H1 (cell line): ENCODE measurements at regions not wholly inside any gene's neighbourhood (a gene's known extent, or its start where the extent isn't known, plus 50 kb on each side); places are given as distances from the start of the nearest gene placed in this dataset.

Experiments
- CTCF ChIA-PET: fragments of 300-600 bp; sonication (Branson Sonifier 250); formaldehyde crosslinking; loops from one replicate; lab custom pipeline; 2021; ENCODE audit not compliant: partially characterized antibody; lab: Charles Lee
- POLR2A ChIA-PET: fragments of 300-600 bp; sonication (Branson Sonifier 250); formaldehyde crosslinking; loops from one replicate; lab custom pipeline; 2021; ENCODE audit warnings: inconsistent platforms; ENCODE audit not compliant: partially characterized antibody; lab: Charles Lee
- DNase-seq, 2 experiments: peaks; one replicate each; pipeline versions ENCODE4 v3.0.0 to v3.0.0-alpha.2; 2010 to 2022; ENCODE audit warnings: low spot score in 2 of 2, low read depth in 1 of 2, mixed read lengths in 1 of 2
- FAIRE-seq: peaks from 2 replicates; lab custom pipeline; 2011; peaks lifted over from hg19 to GRCh38; lab: Jason Lieb, UNC
- H2AFZ ChIP-seq: 2 replicates; pipeline ENCODE4 v1.8.1; 2012; ENCODE audit warnings: low read length, inconsistent platforms
- H2AK5ac ChIP-seq: 2 replicates; pipeline ENCODE4 v1.6.1; 2013; ENCODE audit warnings: low read depth, low read length
- H2BK120ac ChIP-seq: replicated peaks from 2 replicates; pipeline ENCODE3; 2013; ENCODE audit warnings: low read depth, low read length, inconsistent platforms
- H2BK12ac ChIP-seq: 2 replicates; pipeline ENCODE4 v1.6.1; 2013; ENCODE audit warnings: low read depth, low read length
- H2BK15ac ChIP-seq: 2 replicates; pipeline ENCODE4 v1.6.1; 2013; ENCODE audit warnings: low read length
- H2BK20ac ChIP-seq: 2 replicates; pipeline ENCODE4 v1.6.1; 2013; ENCODE audit warnings: low read length
- H2BK5ac ChIP-seq: 2 replicates; pipeline ENCODE4 v1.6.1; 2013; ENCODE audit warnings: low read depth, low read length
- H3K14ac ChIP-seq: 2 replicates; pipeline ENCODE4 v1.6.1; 2013; ENCODE audit warnings: inconsistent platforms; ENCODE audit not compliant: insufficient read length
- H3K18ac ChIP-seq: 2 replicates; pipeline ENCODE4 v1.6.1; 2013; ENCODE audit warnings: low read length; ENCODE audit errors: extremely low read depth
- H3K23ac ChIP-seq: 2 replicates; pipeline ENCODE4 v1.6.1; 2013; ENCODE audit warnings: inconsistent platforms; ENCODE audit not compliant: insufficient read length
- H3K23me2 ChIP-seq: 2 replicates; pipeline ENCODE4 v1.6.1; 2013; ENCODE audit warnings: low read depth, low read length
- H3K27ac ChIP-seq: 2 replicates; pipeline ENCODE4 v1.6.1; 2011; ENCODE audit warnings: low read depth, low read length, inconsistent platforms
- H3K27me3 ChIP-seq, 4 experiments: replicated peaks in 1 of 4; 1 replicate in 1 of 4; 2 replicates in 3 of 4; pipeline versions ENCODE4 v1.6.1 to v1.8.1; 2011 to 2013; ENCODE audit warnings: low read length in 3 of 4, mild to moderate bottlenecking in 3 of 4, inconsistent platforms in 2 of 4, mixed read lengths in 2 of 4, moderate library complexity in 1 of 4; ENCODE audit not compliant: control insufficient read depth in 3 of 4, insufficient read depth in 3 of 4; ENCODE audit errors: extremely low read depth in 1 of 4
- H3K36me3 ChIP-seq, 4 experiments: 2 replicates each; pipeline versions ENCODE4 v1.6.1 to v1.8.1; 2011 to 2013; ENCODE audit warnings: mild to moderate bottlenecking in 4 of 4, low read length in 3 of 4, moderate library complexity in 2 of 4, control low read depth in 1 of 4, inconsistent platforms in 1 of 4; ENCODE audit not compliant: insufficient read depth in 4 of 4, control insufficient read depth in 2 of 4
- H3K4ac ChIP-seq: replicated peaks from 2 replicates; pipeline ENCODE3; 2013; ENCODE audit warnings: low read length, low read depth, mixed read lengths, inconsistent platforms; ENCODE audit not compliant: insufficient read length
- H3K4me1 ChIP-seq, 4 experiments: replicated peaks in 1 of 4; 1 replicate in 1 of 4; 2 replicates in 3 of 4; pipeline versions ENCODE4 v1.6.1 to v1.8.1; 2011 to 2013; ENCODE audit warnings: low read length in 3 of 4, inconsistent platforms in 2 of 4, mixed read lengths in 1 of 4; ENCODE audit not compliant: insufficient read depth in 4 of 4, control insufficient read depth in 3 of 4
- H3K4me2 ChIP-seq, 2 experiments: 2 replicates each; pipeline versions ENCODE4 v1.6.1 to v1.8.1; 2011 to 2013; ENCODE audit warnings: low read depth in 2 of 2, low read length in 2 of 2, control low read depth in 1 of 2, inconsistent platforms in 1 of 2, mild to moderate bottlenecking in 1 of 2; ENCODE audit not compliant: insufficient read depth in 1 of 2
- H3K4me3 ChIP-seq, 4 experiments: fragments of 200-600, 300-600 bp in 1 of 4; sonication (generic), shearing (Covaris generic), sonication (Bioruptor Twin) in 1 of 4; 2 replicates each; pipeline versions ENCODE4 v1.5.1 to v1.8.1; 2011 to 2016; ENCODE audit warnings: low read length in 4 of 4, low read depth in 3 of 4, control low read depth in 2 of 4, inconsistent platforms in 2 of 4, mild to moderate bottlenecking in 2 of 4, mixed read lengths in 1 of 4, moderate library complexity in 1 of 4; ENCODE audit not compliant: insufficient read depth in 2 of 4; ENCODE audit errors: extremely low read depth in 1 of 4
- H3K56ac ChIP-seq: replicated peaks from 2 replicates; pipeline ENCODE3; 2013; ENCODE audit warnings: low read depth, mild to moderate bottlenecking, mixed read lengths, low read length, inconsistent platforms; ENCODE audit not compliant: insufficient read length
- H3K79me1 ChIP-seq: 2 replicates; pipeline ENCODE4 v1.6.1; 2013; ENCODE audit warnings: low read depth, low read length, control low read depth
- H3K79me2 ChIP-seq, 2 experiments: 2 replicates each; pipeline versions ENCODE4 v1.6.1 to v1.8.1; 2012 to 2013; ENCODE audit warnings: low read length in 2 of 2, mild to moderate bottlenecking in 2 of 2, inconsistent platforms in 1 of 2; ENCODE audit not compliant: insufficient read depth in 2 of 2, control insufficient read depth in 1 of 2
- H3K9ac ChIP-seq, 4 experiments: replicated peaks in 1 of 4; 1 replicate in 1 of 4; 2 replicates in 3 of 4; pipeline versions ENCODE4 v1.6.1 to v1.8.1; 2011 to 2013; ENCODE audit warnings: low read depth in 3 of 4, low read length in 3 of 4, control low read depth in 2 of 4, mild to moderate bottlenecking in 2 of 4, moderate library complexity in 2 of 4, inconsistent platforms in 1 of 4; ENCODE audit errors: extremely low read depth in 1 of 4
- H3K9me3 ChIP-seq, 2 experiments: 2 replicates each; pipeline versions ENCODE4 v1.6.1 to v1.8.1; 2012 to 2013; ENCODE audit warnings: mild to moderate bottlenecking in 2 of 2, moderate library complexity in 2 of 2, control low read depth in 1 of 2, inconsistent platforms in 1 of 2, low read depth in 1 of 2, low read length in 1 of 2, mixed read lengths in 1 of 2; ENCODE audit not compliant: insufficient read depth in 2 of 2
- H4K20me1 ChIP-seq, 2 experiments: replicated peaks in 1 of 2; 2 replicates each; pipeline versions ENCODE3 to v1.8.1; 2011 to 2013; ENCODE audit warnings: inconsistent platforms in 2 of 2, low read length in 2 of 2, mild to moderate bottlenecking in 1 of 2; ENCODE audit not compliant: insufficient read depth in 2 of 2, control insufficient read depth in 1 of 2
- H4K5ac ChIP-seq: 2 replicates; pipeline ENCODE4 v1.6.1; 2013; ENCODE audit warnings: low read length, low read depth, mixed read lengths, inconsistent platforms; ENCODE audit not compliant: insufficient read length
- H4K8ac ChIP-seq: 2 replicates; pipeline ENCODE4 v1.8.0; 2013; ENCODE audit warnings: mild to moderate bottlenecking, moderate library complexity, low read length, inconsistent platforms; ENCODE audit not compliant: insufficient read depth; ENCODE audit errors: extremely low read depth
- H4K91ac ChIP-seq: replicated peaks from 2 replicates; pipeline ENCODE3; 2013; ENCODE audit warnings: low read length, mixed read lengths, inconsistent platforms; ENCODE audit not compliant: insufficient read length
- BACH1 ChIP-seq: IDR thresholded peaks from 2 replicates; pipeline ENCODE4 v1.6.1; 2012; ENCODE audit warnings: low read length, improper control_type of control experiment
- BCL11A ChIP-seq, 2 experiments: IDR thresholded peaks; one replicate each; pipeline ENCODE4 v1.6.1; 2011; ENCODE audit warnings: low read depth in 2 of 2, low read length in 2 of 2, mild to moderate bottlenecking in 2 of 2
- JUND ChIP-seq: IDR thresholded peaks from 2 replicates; pipeline ENCODE4 v1.6.1; 2011; ENCODE audit warnings: mild to moderate bottlenecking, improper control_type of control experiment, low read length
- KDM4A ChIP-seq: IDR thresholded peaks from one replicate; pipeline ENCODE4 v1.7.1; 2012; ENCODE audit warnings: low read depth, mild to moderate bottlenecking, moderate library complexity, low read length, inconsistent platforms; ENCODE audit not compliant: severe bottlenecking
- MAFK ChIP-seq: IDR thresholded peaks from 2 replicates; pipeline ENCODE4 v1.6.1; 2012; ENCODE audit warnings: low read depth, mild to moderate bottlenecking, improper control_type of control experiment, low read length
- POLR2A ChIP-seq, 2 experiments: IDR thresholded peaks; 1 replicate in 1 of 2; 2 replicates in 1 of 2; pipeline ENCODE4 v1.6.1; 2011; ENCODE audit warnings: low read depth in 2 of 2, low read length in 2 of 2, mild to moderate bottlenecking in 2 of 2; ENCODE audit errors: control extremely low read depth in 1 of 2
- RFX5 ChIP-seq: IDR thresholded peaks from 2 replicates; pipeline ENCODE4 v1.6.1; 2011; ENCODE audit warnings: low read depth, low read length, improper control_type of control experiment, borderline replicate concordance
- RNF2 ChIP-seq: fragments of 200-900, 300-1000 bp; sonication (generic); IDR thresholded peaks from 2 replicates; pipeline ENCODE4 v1.7.1; 2016; ENCODE audit warnings: borderline replicate concordance, low read depth, mild to moderate bottlenecking, antibody characterized with exemption, low read length; ENCODE audit not compliant: poor library complexity, severe bottlenecking; ENCODE audit errors: missing control alignments
- SIN3A ChIP-seq, 2 experiments: IDR thresholded peaks in 1 of 2; conservative IDR thresholded peaks in 1 of 2; 2 replicates each; pipeline ENCODE4 v1.6.1; 2011 to 2012; ENCODE audit warnings: low read length in 2 of 2, improper control_type of control experiment in 1 of 2, low read depth in 1 of 2, mild to moderate bottlenecking in 1 of 2
- WGBS, 2 experiments: shearing (Covaris generic) in 1 of 2; methylation state at CpG; one replicate each; pipeline versions ENCODE4 v1.1.6 to v1.1.7; 2013 to 2015; ENCODE audit warnings: low lambda C conversion rate in 2 of 2, mixed read lengths in 2 of 2, inconsistent platforms in 1 of 2, low coverage in 1 of 2, missing lambda C conversion rate in 1 of 2; ENCODE audit not compliant: insufficient replicate concordance in 2 of 2, insufficient coverage in 1 of 2, insufficient read length in 1 of 2; ENCODE audit errors: extremely low coverage in 1 of 2, missing lambda C conversion rate in 1 of 2; 5-methylcytosine and 5-hydroxymethylcytosine counted together

GRCh38 chr9:115810166-115810565, 343.4 kb upstream of the PAPPA start:
- H3K9me3 ChIP-seq = no peaks in the 10 kb centered on the region
- H3K4me1 ChIP-seq = no peaks in the 10 kb centered on the region
- 90% methylated on average over 2 of the region's 2 CpGs; no CpG with 5 or more reads in 1 of the 2 experiments for WGBS, 2 experiments
- no peak overlapping the region for H3K27ac ChIP-seq
- no peak overlapping the region for H2AK5ac ChIP-seq
- no peak overlapping the region for H2AFZ ChIP-seq
- no peak overlapping the region for H2BK120ac ChIP-seq
- no peak overlapping the region for H3K4ac ChIP-seq
- H3K14ac ChIP-seq = no peak overlapping the region
- no peaks in the 10 kb centered on the region for H3K79me1 ChIP-seq
- no peaks in the 10 kb centered on the region for H3K79me2 ChIP-seq
- H2BK15ac ChIP-seq = no peak overlapping the region
- H3K23me2 ChIP-seq = no peaks in the 10 kb centered on the region
- ChIA-PET CTCF (no interaction called here), POLR2A (no interaction called here)
- FAIRE-seq (no peak), DNase-seq (no peak)
- no peak overlapping the region for H4K5ac ChIP-seq
- H2BK12ac ChIP-seq = no peak overlapping the region
- no peaks in the 10 kb centered on the region for H3K27me3 ChIP-seq
- no peak overlapping the region for H4K8ac ChIP-seq
- no peak overlapping the region for H2BK20ac ChIP-seq
- H2BK5ac ChIP-seq = no peak overlapping the region
- H3K23ac ChIP-seq = no peak overlapping the region
- H3K4me3 ChIP-seq = no peak overlapping the region
- H3K36me3 ChIP-seq = no peaks in the 10 kb centered on the region
- H3K56ac ChIP-seq = no peak overlapping the region
- no peak for TF ChIP-seq MAFK
- no peak for TF ChIP-seq KDM4A
- no peak for TF ChIP-seq JUND
- TF ChIP-seq RFX5 = no peak
- no peak for TF ChIP-seq BCL11A (IDR thresholded peaks at IDR 0.05; ENCODE audit: low read depth in 2 of 2, low read length in 2 of 2)
- no peak for TF ChIP-seq RNF2
- TF ChIP-seq POLR2A (IDR thresholded peaks at IDR 0.05; ENCODE audit: control extremely low read depth in 1 of 2, low read depth in 2 of 2, low read length in 2 of 2) = no peak
- TF ChIP-seq BACH1 = no peak
- TF ChIP-seq SIN3A (conservative IDR thresholded peaks at IDR 0.05 in 1 of 2, IDR thresholded peaks at IDR 0.05 in 1 of 2; ENCODE audit: low read depth in 1 of 2, low read length in 2 of 2) = no peak
- H3K18ac ChIP-seq = no peak overlapping the region
- H3K9ac ChIP-seq = no peak overlapping the region
- no peak overlapping the region for H3K4me2 ChIP-seq
- no peak overlapping the region for H4K91ac ChIP-seq
- H4K20me1 ChIP-seq = no peaks in the 10 kb centered on the region
